ENCODE measurements at regions not wholly inside any gene's neighbourhood (a gene's known extent, or its start where the extent isn't known, plus 50 kb on each side); places are given as distances from the start of the nearest gene placed in this dataset.

DNA sequence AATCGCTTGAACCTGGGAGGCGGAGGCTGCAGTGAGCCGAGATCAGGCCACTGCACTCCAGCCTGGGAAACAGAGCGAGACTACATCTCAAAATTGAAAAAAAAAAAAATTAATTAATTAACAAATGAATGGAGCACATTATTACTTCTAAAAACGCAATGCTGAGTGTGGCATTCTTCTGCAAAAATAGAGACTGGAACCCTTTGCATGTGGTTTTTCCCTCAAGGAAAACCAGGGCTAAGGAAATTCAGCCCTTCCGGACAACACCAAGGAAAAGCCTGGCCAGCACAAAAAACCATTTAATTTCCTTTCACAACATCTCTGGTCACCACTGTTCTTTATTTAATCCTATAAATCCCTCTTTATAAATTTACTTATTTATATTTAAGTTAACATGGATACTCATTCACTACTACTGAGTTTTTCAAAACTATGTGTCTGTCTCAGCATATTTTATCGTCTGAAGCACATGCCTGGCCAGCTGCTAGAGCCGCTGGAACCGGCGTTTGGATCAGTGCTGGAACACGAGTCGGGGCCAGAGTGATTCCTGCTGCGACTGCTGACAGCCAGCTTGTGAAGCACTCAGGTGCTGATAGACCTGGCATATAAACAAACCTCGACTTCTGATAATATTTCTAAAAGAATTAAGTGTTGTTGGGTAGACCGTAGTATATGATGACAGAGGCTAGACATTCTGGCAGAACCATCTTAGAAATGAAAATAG is 84.5 kb upstream of the WWC2 start:
- H3K9ac ChIP-seq (replicated peaks; ENCODE audit: extremely low read depth, insufficient read depth, low read length): no peak overlapping the region
- POLR2A ChIA-PET: no interaction called here
- peaks cover 0 to 5% of the 10 kb centered on the region in 2 experiments for H3K27me3 ChIP-seq (ENCODE audit: control insufficient read depth in 2 of 2, insufficient read depth in 2 of 2, low read length in 2 of 2)
- no peaks in the 10 kb centered on the region for H3K9me1 ChIP-seq (replicated peaks; ENCODE audit: control insufficient read depth, extremely low read depth, insufficient read depth, low read length)
- no peaks in the 10 kb centered on the region for H3K4me1 ChIP-seq (ENCODE audit: control insufficient read depth, extremely low read depth, insufficient read depth, low read length)
- no peaks in the 10 kb centered on the region for H3K79me2 ChIP-seq (ENCODE audit: control insufficient read depth, insufficient read depth, low read length)
- no peak overlapping the region for H2AFZ ChIP-seq (ENCODE audit: low read depth, low read length)
- no peak for DNase-seq (ENCODE audit: low read depth, low spot score)
- H3K9me3 ChIP-seq (replicated peaks; ENCODE audit: control insufficient read depth, insufficient read depth, low read length): no peaks in the 10 kb centered on the region
- TF ChIP-seq MYC (IDR thresholded peaks at IDR 0.05; ENCODE audit: low read depth, low read length) (no peak), JUN (IDR thresholded peaks at IDR 0.05; ENCODE audit: borderline replicate concordance, insufficient read depth, insufficient read length, low read depth) (no peak), POLR2AphosphoS5 (IDR thresholded peaks at IDR 0.05; ENCODE audit: insufficient read depth, low read depth, low read length) (no peak), EZH2 (IDR thresholded peaks at IDR 0.05; ENCODE audit: borderline replicate concordance, low read depth, low read length, severe bottlenecking) (no peak), POLR2A (IDR thresholded peaks at IDR 0.05; ENCODE audit: low read depth, low read length) (no peak), FOS (IDR thresholded peaks at IDR 0.05; ENCODE audit: borderline replicate concordance, insufficient read depth, low read length) (no peak), GATA2 (IDR thresholded peaks at IDR 0.05; ENCODE audit: insufficient read depth, insufficient read length, low read depth, low read length) (no peak)
- TF ChIP-seq, protein P1, sequence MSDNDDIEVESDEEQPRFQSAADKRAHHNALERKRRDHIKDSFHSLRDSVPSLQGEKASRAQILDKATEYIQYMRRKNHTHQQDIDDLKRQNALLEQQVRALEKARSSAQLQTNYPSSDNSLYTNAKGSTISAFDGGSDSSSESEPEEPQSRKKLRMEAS (IDR thresholded peaks at IDR 0.05; ENCODE audit: insufficient read depth, insufficient read length): no peak
- TF ChIP-seq, protein P2, sequence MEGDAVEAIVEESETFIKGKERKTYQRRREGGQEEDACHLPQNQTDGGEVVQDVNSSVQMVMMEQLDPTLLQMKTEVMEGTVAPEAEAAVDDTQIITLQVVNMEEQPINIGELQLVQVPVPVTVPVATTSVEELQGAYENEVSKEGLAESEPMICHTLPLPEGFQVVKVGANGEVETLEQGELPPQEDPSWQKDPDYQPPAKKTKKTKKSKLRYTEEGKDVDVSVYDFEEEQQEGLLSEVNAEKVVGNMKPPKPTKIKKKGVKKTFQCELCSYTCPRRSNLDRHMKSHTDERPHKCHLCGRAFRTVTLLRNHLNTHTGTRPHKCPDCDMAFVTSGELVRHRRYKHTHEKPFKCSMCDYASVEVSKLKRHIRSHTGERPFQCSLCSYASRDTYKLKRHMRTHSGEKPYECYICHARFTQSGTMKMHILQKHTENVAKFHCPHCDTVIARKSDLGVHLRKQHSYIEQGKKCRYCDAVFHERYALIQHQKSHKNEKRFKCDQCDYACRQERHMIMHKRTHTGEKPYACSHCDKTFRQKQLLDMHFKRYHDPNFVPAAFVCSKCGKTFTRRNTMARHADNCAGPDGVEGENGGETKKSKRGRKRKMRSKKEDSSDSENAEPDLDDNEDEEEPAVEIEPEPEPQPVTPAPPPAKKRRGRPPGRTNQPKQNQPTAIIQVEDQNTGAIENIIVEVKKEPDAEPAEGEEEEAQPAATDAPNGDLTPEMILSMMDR (IDR thresholded peaks at IDR 0.05; ENCODE audit: extremely low read depth in 1 of 2, insufficient read depth in 1 of 2, low read depth in 1 of 2, low read length in 2 of 2): no peak
- dilution Hi-C loops (cut with MboI; ENCODE audit: extremely low pct_ligation_motif_present, low sequenced_read_pairs): no loop called here
- no peak overlapping the region for H3K27ac ChIP-seq (ENCODE audit: insufficient read depth, low read depth, low read length)
- no peaks in the 10 kb centered on the region for H4K20me1 ChIP-seq (replicated peaks; ENCODE audit: control insufficient read depth, extremely low read depth, insufficient read depth, low read length)
- intact Hi-C loops (cut with micrococcal nuclease): no loop called here
- H3K4me3 ChIP-seq (replicated peaks in 1 of 3; ENCODE audit: insufficient read depth in 1 of 3, low read depth in 1 of 3, low read length in 3 of 3): no peak overlapping the region
- no TSS peak for BruUV-seq (replicated peaks)
- no peaks in the 10 kb centered on the region for H3K36me3 ChIP-seq (ENCODE audit: control insufficient read depth in 2 of 2, extremely low read depth in 1 of 2, insufficient read depth in 2 of 2, low read length in 2 of 2)
- CTCF ChIA-PET: no interaction called here
- no peak for FAIRE-seq
- no peak overlapping the region for H3K4me2 ChIP-seq (ENCODE audit: insufficient read depth, low read length)
